Hematopoietic multipotent progenitor cell treated with erythropoietin and hydrocortisone succinate and interleukin-3 and kit ligand, for 6 days (in vitro differentiated cells): ENCODE measurements at regions not wholly inside any gene's neighbourhood (a gene's known extent, or its start where the extent isn't known, plus 50 kb on each side); places are given as distances from the start of the nearest gene placed in this dataset.

Experiments used
- DNase-seq: peaks from one replicate; pipeline ENCODE4 v3.0.0-alpha.2; 2015

DNA sequence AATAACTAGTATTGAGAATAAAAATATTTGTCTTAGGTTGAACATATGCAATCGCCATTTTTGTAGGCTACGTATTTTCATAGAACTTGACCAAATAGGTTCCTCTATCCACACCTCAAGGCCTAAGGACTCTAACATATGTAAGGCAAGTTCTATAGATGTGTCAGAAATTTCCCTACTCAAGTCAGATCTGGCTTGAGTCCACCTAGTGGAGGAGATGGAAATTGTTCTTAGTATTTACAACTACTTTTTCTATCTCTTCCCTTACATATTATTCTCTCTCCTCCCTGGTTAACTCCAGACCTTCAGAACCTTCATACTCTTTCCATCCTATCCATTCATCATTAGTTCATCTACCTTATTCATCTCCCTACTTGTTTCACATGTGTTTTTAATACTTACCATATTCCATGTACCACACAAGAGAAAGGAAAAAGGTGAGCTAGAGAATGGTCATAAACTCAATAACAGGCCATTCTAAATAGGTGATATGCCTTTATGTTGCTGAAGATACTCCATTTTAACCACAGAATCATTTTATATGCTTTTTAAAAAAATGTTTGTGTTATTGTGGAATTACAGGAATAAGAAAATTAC, 174.5 kb upstream of the HDAC9 start:
- peak; percentile 68 for DNase-seq

DNA sequence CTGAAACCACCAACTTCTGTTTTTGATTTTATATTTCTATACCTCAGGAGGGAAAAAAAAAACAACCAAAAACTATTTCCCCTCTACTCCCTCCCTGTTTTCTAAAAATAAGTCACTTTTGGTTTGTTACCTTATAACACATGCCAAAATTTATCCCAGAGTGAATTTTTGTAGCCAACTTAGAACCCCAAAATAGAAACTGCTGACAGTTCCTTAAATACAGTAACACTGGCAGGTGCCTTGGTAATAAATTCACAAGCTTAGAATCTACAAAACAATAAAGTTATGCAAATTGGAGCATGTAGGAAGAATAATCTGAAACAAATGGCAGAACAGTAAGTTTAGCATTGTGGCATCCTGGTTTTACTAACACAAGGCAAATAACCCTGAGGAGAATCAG, 165.0 kb upstream of the HDAC9 start:
- no peak for DNase-seq

DNA sequence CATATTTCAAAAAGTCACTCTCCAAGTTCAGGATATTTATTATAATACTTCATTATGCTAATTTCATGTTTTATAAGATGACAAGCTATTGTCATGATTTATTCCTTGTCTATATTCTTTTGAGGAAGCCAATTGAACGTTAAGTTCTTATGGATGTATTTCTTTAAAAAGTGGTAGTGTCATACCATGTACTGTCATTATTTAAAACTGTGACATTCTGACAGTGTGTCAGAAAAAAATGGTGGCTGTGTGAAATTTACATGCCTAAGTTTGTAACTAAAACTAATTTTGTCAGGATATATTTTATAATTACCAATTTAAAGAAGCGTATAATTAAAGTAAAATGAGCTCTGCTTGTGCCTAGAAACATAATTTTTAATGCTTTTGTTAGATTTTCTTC, 158.9 kb upstream of the HDAC9 start:
- no peak for DNase-seq

DNA sequence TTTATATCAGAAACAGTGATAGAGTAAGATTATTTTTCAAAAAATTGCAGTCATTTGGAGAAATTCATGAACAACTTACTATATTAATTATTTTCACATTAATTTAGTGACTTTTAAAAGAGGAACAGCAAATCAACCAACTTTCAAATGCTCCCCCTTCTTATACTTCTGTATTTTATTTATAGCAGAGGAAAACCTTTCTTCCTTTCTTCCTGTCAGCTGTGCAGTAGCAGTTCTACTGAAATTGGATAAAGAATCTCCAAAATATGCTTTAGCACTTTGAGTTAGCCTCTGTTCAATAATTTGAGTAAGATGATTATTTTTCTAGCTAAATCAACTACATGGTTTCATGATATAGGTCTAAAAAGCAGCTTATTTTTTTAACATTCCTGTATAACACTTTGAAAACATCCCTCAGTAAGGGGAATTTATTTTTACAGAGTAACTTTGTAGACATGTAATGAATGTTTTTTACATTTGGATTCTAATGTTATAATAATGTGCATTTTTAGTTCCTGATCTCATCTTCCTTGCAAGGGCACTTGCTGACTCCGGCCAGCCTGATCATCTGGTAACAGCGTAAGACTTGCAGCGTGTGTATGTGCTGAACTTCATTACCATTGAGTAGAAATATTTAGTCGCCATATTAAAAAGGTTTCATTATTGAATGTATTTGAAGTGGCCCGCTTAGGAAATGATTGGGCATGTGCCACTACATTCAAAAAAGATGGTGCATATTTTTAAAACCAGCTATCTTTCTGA, 158.3 kb upstream of the HDAC9 start:
- DNase-seq = peak; percentile 35

DNA sequence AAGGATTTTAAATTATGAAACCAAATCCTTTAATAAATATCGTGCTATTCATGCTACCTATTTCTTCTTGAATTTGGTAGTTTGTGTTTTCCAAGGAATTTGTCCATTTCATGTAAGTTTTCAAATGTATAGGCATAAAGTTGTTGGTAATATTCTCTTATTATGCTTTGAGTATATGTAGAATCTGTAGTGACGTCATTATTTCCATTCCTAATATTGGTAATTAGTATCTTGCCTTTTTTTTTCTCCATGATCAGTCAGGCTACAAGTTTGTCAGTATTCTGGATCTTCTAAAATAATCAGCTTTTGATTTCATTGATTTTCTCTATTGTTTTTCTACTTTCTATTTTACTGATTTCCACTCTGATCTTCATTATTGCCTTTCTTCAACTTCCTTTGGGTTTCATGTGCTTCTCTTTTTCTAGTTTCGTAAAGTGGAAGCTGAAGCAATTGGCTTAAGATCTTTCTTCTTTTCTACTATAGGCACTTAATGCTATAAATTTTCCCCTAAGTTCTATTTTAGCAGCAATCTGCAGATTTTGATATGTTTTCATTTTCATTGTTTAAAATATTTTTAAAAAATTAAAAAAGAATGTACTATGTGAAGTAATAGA, 156.5 kb upstream of the HDAC9 start:
- no peak for DNase-seq

DNA sequence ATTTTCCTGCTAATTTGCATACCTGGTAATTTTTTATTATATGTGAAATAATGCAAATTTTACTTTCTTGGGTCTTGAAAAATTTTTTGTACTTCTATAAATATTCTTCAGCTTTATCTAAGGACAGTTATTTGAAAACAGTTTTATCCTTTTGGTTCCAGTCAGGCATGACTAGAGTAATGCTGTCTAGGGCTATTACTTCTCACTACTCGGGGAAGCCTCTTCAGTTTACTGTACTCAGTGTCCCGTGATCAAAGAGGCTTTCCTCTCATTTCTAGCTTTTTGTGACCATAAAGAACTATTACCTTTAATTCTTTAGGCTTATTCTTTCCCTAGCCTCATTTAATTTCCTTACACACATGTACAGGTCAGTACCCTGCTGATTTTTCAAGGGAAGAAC, 153.8 kb upstream of the HDAC9 start:
- DNase-seq = no peak

DNA sequence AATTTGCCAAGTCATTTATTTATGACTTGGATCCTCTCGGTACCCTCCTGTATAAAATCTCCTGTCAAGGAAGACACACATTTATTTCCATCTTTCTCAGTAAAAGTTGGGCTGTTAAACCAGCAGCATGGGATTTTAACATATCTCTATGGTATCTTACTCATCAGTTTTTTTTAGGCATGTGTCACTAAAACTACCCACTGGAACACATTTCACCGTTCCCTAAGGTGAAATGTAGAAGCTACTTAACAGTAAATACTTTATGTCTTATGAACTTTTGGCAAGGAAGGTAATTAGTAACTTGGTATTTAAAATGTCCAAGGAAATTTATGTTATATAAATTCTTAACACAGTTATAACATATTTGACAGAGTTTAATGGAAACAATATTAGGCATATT, 152.5 kb upstream of the HDAC9 start:
- DNase-seq = no peak

DNA sequence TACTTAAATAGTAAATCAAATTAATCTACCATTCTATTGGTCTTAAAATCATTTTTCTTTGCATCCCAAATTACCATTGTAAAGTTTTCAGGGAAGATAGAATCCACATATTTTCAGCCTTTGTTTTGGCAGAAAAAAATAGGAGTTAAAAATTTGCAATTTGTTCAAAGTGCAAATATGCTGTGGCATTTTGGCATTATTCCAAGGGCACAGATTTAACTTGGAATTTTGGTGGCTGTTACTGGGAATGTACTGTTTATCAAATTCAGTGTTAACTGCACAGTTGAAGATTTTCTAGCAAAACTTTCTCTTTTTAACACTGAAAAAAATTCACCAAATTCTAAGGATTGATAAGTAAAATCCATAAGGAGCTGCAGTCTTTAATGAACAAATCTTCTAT, 151.0 kb upstream of the HDAC9 start:
- no peak for DNase-seq

DNA sequence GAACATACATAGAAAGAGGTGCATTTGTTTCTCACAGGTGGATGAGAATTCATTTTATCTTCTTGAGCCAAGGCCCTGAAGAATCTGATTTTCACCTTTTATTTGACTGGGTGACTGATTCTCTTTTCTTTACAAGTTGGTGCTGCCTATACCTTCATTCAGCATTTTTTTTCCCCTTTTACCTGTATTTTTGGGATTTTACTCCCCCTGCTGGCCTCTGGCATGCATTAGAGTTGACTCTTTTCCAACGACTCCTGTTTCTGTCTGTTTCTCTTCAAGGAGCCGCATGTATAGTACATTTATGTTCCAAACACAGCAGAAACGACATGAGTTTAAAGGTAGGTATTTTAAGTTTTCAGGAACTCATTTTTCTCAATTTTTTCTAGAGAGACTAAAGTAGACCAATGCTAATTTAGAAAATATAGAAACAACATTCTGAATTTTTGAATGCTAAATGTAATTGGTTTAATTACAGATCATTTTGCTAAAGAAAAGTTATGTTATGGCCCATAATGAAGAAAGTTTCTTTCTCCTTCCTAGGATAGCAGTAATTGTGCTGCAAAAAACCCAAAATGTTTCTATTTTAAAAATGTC, 149.8 kb upstream of the HDAC9 start:
- DNase-seq = peak; percentile 77

DNA sequence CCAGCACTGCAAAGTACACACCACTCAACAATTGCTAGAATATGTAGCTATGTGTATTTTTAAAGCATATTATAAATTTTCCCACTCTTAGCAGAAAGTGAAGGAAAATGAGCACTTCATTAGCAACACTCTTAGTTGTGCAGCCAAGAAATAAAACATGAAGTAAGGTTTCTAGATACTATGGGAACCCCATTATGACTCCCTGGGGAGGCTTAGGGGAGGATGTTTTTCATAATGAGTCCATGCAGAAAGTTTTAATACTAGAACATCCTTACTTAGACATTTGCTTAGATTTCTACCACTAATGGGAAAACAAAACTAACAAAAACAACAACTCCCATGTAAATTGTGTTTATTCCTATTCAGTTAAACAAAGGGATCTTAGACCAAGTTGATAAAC, 148.4 kb upstream of the HDAC9 start:
- no peak for DNase-seq

DNA sequence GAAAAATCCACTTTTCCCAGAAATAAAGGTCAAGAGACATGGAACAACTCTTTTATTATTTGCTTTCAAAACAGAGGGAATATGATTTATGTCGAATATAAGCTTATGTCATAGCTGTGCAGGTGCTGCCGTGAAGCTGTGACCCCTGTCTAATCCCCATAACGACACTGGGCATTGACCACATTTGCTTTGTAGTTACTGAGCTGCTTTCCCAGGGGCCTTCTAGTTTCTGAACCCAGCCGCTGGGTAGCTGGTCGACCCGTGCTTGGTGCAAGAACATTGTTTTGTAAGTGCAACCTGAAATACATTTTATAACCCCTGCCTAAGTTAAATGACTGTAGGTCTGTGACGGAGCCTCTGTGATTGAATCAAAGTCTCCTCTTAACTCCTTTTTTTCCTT, 144.9 kb upstream of the HDAC9 start:
- no peak for DNase-seq

DNA sequence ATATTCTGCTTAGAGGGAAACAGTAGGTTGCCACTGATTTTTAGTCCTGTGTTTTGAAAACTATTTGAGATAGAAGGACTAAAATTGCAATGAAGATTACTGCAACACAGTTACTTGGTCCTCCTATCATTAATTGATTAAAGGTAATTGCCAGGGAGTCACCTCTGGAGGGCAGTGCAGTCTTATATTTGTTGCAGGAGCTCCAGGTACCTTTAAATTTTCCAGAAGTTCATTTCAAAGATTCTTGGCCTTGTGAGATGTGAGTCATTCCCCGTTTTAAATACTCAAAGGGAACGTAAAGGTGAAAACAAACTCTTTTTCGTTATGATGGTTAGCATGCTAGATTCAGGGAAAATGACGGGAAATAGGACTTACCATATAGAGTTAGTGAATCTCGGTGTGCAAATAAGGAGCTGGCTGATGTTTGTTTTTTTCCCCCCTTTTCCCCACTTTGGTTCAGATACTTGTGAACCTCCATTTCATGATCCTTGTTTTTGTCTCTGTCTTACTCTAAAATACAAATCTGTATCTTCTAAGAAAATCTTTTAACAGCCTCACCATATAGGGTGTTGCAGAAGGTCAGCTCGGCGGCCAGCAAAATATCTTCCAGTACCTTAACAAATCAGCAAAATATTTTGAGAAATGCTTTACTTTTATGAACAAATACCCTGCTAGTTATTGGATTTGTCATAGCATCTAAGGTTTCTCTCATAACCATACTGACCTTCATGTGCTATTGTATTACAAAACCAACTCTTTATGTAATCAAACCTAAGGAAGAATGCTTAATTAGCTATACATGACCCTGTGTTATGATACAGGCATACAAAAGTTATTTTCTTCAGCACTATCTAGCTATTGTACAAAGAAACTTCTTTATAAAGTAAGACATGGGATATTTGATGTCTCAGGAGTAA, 143.0 kb upstream of the HDAC9 start:
- DNase-seq = peak; percentile 74

DNA sequence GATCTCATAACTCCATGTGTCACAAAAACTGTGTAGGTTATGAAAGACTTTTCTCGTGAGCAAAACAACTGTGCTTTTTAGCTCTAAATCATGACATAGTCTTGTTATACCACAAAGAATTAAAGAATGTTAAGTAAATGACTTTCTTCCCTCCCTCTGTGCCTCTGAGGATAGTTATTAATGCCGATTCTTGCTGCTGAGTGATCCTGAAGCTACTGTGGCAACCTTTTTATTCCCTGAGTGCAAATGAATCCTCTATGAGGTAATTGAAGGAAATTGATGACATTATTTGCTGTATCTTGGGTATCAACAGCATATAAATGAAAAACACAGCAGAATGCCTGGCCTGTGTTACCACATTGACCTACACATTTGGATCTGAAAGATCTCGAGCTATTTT, 142.2 kb upstream of the HDAC9 start:
- DNase-seq = no peak

DNA sequence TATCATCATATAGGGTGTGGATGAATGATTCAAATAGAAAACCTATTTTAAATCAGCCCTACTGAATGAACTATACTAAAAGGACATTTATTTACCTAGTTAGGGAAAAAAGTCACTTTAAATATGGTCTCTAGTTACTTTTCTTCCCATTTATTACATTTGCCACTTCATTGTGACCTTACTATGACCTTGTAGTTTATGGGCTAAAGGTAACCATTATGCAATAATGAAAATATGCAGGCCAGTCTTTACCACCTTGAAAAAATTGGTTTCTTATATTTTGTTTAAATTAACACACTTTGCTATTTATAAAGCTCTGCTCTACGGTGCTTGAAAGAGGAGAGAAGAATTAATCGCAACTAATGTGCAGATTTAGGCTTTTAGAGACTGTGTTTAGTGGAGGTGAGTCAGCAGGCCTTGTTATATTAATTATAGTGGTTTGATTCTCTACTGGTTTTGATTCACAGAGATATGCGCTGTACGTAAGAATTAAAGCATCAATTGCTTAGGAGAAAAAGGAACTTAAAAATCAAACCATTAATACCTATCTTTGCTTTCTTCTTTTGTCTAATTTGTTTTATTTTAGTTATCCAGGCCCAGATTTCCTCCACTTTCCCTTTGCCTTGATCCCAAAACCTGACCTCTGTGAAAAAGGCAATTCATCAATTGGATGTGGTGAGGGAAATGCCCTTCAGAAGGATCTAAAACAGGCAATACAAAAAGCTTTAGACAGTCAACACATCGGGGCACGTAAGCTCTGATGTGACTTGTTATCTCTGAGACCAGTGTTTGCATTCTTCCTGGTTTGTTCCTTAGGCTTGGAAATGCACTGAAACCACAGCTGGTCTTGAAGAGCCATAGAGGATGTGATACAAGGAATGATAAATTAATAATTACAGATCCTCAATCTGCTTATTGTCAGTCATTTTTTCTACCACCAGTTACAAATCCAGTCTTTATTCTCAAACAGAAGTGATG, 141.2 kb upstream of the HDAC9 start:
- no peak for DNase-seq

DNA sequence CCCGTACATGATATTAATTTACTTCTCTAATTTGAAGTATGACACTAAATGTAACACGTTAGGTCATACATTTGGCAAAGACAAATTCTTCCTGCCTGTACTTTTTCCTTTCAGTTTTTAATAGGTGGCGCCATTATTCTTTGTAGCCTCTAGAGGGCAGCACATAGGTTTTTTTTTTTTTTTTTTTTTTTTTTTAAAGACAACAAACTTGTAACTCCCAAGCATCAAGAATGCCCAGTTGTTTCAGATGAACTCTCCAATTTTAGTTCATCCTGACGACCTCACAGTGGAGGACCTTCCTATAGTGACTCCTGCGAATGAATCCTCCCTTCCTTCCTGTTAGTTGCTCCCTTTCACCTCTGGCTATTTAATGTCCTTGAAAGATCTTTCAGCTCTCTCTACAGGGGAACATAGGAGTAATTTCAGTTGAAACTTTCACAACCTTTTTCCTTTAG, 139.3 kb upstream of the HDAC9 start:
- DNase-seq = peak; percentile 68

DNA sequence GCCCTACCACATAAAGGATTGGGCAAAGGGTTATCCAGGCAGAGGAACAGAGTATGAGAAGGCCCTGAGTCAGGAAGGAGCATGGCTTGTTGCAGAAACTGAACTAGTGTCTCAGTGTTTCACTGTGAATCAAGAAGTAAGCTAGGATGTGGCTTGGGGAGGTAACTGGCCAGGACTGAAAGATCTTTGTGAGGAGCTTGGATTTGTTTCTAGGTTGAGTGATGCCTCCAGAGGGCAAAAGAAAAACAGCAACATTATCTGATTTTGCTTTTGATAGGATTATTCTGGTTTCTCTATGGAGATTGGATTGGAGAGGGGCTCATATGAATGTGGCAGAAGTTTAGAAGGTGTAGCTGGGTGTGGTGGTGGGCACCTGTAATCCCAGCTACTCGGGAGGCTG, 137.9 kb upstream of the HDAC9 start:
- no peak for DNase-seq

DNA sequence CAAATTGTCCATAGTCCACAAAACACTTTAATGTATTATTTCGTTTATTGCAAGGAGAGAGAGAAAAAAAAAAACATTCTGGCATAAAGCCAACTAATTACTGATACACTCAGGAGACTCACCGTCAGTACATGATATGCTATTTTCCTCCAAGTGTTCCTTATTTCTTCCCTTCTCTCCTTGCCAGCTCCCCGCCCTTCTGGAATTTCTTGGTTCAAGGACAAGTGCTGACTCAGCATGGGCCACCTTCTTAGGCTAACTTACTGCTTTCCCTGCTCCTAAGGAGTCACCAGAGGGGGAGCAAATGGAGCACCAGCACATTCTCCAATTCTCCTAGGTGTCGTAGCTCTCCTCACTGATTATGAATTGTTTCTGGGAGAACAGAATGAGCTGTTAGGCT, 133.8 kb upstream of the HDAC9 start:
- DNase-seq = no peak

DNA sequence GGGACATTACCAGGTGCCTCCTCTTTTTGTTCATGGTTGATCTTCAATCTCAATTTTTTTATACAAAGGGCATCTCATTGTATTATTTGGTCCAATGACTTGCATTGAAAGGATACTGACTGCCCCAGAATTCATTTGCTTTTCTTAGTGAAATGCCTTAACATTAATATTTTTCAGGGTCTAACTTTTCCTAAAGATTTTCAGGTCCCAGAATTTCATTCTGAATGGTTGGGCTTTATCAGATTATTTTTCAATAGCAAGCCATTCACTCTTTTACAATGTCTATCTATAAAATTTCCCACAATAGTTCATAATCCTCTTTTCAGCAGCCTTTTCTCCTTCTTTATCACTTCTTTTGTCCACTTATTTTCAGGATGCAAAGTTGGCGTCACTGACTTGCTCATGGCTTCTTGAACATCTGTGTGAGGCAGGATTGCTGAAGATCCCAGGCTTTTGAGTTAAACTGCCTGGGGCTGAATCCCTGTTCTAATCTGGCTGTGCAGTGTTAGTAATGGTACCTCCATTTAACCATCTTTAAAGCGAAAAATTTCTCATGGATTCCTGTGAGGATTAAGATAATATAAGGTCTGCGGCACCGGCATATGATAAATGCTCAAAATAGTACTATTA, 131.7 kb upstream of the HDAC9 start:
- no peak for DNase-seq

DNA sequence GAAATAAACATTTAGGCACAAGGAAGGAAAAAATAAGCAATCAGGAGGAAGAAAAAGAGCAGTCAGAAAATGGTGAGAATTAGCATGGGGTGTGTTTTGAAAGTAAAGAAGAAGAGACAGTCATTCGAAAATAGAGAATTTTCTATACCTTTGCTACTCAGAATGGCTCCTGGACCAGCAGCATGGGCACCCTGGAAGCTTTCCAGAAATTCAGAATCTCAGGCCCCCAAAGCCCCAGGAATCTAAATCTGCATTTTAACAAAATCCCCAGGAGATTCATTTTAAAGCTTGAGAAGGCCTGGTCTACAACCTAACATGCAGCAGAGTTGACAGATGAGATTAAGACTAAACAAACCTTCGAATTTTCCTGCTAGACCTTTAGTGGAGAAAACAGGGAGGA, 131.2 kb upstream of the HDAC9 start:
- DNase-seq = no peak

DNA sequence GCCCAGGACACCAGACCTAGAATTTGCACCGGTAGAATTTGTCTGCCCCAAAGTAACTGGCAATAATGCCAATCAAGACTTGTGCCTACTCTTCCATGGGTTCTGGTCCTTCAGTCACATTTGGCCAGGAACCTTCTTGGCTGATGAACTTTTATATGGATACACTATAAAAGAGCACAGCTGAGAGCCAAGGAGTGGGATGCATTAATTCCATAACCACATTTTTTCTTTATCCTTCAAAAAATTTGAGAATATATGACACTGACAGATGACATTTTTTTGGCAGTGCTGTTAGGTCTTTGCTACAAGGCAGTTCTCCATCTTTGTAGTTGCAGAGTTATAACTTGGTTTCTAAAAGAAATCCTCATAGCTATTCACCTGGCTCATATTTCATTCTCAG, 129.2 kb upstream of the HDAC9 start:
- no peak for DNase-seq

DNA sequence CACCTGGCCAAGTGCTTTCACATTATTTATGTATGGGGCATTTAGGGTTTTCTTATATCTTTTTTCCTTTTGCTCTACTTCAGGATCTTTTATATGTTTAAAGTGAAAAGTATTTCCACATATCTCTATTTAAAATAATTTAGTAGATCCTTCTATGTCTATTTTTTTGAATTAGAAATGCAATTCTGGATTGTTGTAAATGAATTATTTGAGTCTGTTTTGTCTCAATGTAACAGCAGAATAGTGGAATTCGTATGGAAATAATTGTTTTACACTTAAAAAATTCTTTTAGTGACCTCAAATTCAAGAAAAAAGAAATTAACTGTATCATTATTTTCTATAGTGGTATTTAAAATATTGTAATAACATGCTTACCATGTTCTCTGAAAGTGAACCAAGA, 126.5 kb upstream of the HDAC9 start:
- no peak for DNase-seq
